Ovary (tissue), 3 donors: ENCODE measurements at regions not wholly inside any gene's neighbourhood (a gene's known extent, or its start where the extent isn't known, plus 50 kb on each side); places are given as distances from the start of the nearest gene placed in this dataset.

Experiments
- CTCF ChIP-seq, 3 donors: fragments of 450-650 bp in 2 of 3; fragments of 200-600 bp in 1 of 3; IDR thresholded peaks; one replicate each; pipeline versions ENCODE4 v1.5.1 to v1.8.0; 2016 to 2022; ENCODE audit warnings: antibody characterized with exemption in 3 of 3, mild to moderate bottlenecking in 1 of 3
- EP300 ChIP-seq: sonication (generic); formaldehyde crosslinking; IDR thresholded peaks from one replicate; pipeline ENCODE4 v1.6.1; 2017; ENCODE audit warnings: antibody characterized with exemption
- donor health status: DM: no; HTN: no; CAD: no.

- TF ChIP-seq CTCF (IDR thresholded peaks at IDR 0.05) (no peak), EP300 (no peak)
Measured at GRCh38 chr13:79044415-79044814, 361.6 kb downstream of the RBM26 start.
